ENCODE measurements at regions not wholly inside any gene's neighbourhood (a gene's known extent, or its start where the extent isn't known, plus 50 kb on each side); places are given as distances from the start of the nearest gene placed in this dataset.

DNA sequence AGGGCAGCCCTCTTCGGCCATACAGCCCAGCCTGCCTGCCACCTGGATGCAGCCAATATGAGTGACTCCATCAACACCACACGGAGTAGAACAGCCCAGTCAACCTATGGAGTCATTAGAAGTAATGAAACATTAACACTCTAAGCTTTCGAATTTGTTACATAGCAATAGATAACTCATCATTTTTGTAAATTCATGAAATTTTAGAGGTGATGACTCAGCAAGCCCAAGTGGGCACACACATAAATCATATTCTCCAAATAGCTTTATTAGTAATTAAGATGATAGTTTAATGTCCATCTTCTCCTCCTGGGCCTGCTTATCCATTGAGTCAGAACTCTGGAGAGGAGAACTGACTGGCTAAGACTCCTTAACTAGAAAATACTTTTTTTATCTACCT lies 335.0 kb upstream of the KCNH8 start:
- H3K36me3 Mint-ChIP-seq, result peaks cover 6% of the 10 kb centered on the region
- ATAC-seq, result no peak
- peaks cover 7% of the 10 kb centered on the region for H3K4me1 Mint-ChIP-seq
- H3K27ac Mint-ChIP-seq, result no peak overlapping the region
- DNase-seq, result no peak
- peaks cover 3% of the 10 kb centered on the region for H3K9me3 Mint-ChIP-seq (ENCODE audit: low read depth)
- H3K27me3 Mint-ChIP-seq, result no peaks in the 10 kb centered on the region
- CTCF ChIA-PET, result no interaction called here
- no peak overlapping the region for H3K4me3 Mint-ChIP-seq

DNA sequence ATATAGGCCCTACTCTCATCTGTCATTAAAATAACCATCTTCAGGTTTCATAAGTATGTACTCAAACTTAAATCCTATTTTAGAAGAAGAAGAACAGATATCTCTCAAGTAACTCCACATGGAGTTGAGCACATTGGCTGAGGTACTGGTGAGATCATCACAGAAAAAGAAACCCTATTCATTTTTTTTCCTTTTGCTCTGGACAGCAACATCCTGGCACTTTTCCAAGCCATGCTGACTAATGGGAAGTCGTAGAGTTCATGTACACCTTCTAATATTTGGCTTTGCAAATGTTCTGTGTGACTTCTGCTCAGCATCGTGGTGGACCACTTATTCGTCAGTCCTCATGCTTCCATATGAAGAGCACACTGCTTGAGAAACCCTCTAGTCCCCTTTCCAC lies 336.0 kb upstream of the KCNH8 start:
- ATAC-seq, result no peak
- H3K36me3 Mint-ChIP-seq, result peaks cover 1% of the 10 kb centered on the region
- peaks cover 7% of the 10 kb centered on the region for H3K4me1 Mint-ChIP-seq
- CTCF ChIA-PET, result no interaction called here
- H3K27ac Mint-ChIP-seq, result no peak overlapping the region
- H3K4me3 Mint-ChIP-seq, result no peak overlapping the region
- no peak for DNase-seq
- no peaks in the 10 kb centered on the region for H3K9me3 Mint-ChIP-seq (ENCODE audit: low read depth)
- no peaks in the 10 kb centered on the region for H3K27me3 Mint-ChIP-seq

DNA sequence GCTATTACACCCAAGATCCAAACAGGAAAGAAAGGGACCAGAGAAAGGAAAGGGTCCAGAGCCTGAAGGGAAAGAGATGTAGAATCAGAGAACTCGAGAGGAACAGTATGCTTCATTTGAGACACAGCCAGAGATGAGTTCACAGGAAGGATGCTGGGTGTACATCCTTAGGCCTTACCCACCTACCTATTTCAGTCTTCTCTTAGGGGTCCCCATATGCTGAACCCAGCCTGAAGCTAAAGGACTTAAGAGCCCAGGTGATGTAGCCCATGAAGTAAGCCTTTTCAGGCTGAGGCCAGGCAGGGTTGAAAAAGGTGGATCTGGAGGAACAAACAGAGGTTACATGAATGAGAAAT lies 338.0 kb upstream of the KCNH8 start:
- Mint-ChIP-seq H3K27ac (no peak overlapping the region), H3K4me3 (no peak overlapping the region), H3K27me3 (no peaks in the 10 kb centered on the region), H3K9me3 (ENCODE audit: low read depth) (no peaks in the 10 kb centered on the region), H3K36me3 (peaks cover 3% of the 10 kb centered on the region), H3K4me1 (peaks cover 7% of the 10 kb centered on the region)
- ATAC-seq, result no peak
- DNase-seq, result no peak
- CTCF ChIA-PET, result no interaction called here

DNA sequence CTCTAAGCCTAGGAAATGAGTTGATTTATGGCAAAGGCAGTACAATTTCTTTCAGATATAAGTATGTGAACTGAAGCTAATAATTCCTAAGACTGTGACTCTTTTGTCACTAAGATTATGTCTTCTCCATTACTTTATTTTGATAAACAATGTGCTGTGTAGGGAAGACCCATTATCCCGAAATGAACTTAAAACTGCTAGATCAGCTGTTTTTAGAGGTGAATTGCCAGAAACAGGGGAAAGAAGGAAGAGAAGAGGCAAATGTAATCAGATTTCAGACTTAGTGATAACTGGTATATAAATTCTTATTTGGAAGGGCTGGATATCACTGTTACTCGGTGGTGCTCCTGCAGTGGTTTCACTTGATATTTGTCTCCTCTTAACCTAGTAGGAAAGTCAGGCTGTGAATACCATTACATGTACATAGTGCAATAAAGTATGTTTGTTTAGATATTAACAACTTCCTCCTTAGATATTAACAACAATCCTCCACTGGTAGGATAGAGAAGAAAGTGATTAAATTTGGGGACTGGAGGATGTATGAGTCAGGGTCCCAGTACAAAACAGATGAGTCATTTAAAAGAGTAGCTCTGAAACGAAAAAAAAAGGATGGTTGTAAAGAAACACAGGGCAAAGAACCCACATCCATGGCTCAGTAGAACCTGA lies 338.5 kb upstream of the KCNH8 start:
- CTCF ChIA-PET, result no interaction called here
- DNase-seq (no peak), ATAC-seq (no peak)
- H3K27me3 Mint-ChIP-seq, result peaks cover 2% of the 10 kb centered on the region
- H3K36me3 Mint-ChIP-seq, result peaks cover 3% of the 10 kb centered on the region
- H3K4me3 Mint-ChIP-seq, result no peak overlapping the region
- peaks cover 2% of the 10 kb centered on the region for H3K9me3 Mint-ChIP-seq (ENCODE audit: low read depth)
- H3K4me1 Mint-ChIP-seq, result peaks cover 7% of the 10 kb centered on the region
- H3K27ac Mint-ChIP-seq, result no peak overlapping the region

DNA sequence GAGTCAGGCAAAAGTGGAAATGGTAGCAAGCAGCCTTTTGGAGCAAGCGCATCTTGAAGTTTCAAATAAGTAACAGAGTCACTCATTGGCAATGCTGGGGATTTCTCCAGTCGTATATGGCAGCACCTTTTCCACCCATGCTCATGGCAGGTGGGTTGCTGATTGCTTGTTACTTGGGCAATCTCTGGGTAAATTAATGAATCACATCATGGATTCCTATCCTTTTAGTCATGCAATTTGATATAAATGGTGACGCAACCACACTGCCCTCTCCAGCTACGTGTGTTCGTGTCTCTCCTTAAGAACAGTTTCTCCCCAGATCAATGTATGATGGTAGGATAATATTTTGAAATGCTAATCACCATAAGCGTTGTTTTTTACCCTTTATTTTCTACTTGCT lies 339.9 kb upstream of the KCNH8 start:
- peaks cover 3% of the 10 kb centered on the region for H3K9me3 Mint-ChIP-seq (ENCODE audit: low read depth)
- CTCF ChIA-PET, result no interaction called here
- DNase-seq (no peak), ATAC-seq (no peak)
- peaks cover 3% of the 10 kb centered on the region for H3K27me3 Mint-ChIP-seq
- H3K4me1 Mint-ChIP-seq, result peaks cover 7% of the 10 kb centered on the region
- H3K36me3 Mint-ChIP-seq, result peaks cover 3% of the 10 kb centered on the region
- no peak overlapping the region for H3K4me3 Mint-ChIP-seq
- no peak overlapping the region for H3K27ac Mint-ChIP-seq

DNA sequence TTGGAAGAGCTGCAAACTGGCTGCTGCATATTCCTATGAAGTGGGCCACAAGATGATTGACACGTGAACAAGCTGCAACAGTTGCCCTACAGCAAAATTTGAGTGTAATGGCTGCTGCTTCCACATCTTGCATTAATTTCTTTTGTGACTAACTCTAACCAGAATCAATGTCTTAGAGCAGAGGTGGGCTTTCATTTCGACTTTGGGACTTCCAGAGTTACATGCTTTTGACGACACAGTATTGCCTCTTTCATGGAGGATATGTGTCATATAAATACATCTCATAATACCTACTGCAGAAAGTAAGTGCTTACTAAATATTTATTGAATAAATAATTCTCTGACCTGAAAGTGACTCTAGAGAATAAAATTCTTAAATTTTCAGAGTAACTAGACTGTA lies 340.7 kb upstream of the KCNH8 start:
- H3K9me3 Mint-ChIP-seq (ENCODE audit: low read depth), result peaks cover 3% of the 10 kb centered on the region
- H3K4me3 Mint-ChIP-seq, result no peak overlapping the region
- CTCF ChIA-PET, result no interaction called here
- H3K27ac Mint-ChIP-seq, result no peak overlapping the region
- DNase-seq (no peak), ATAC-seq (no peak)
- peaks cover 3% of the 10 kb centered on the region for H3K27me3 Mint-ChIP-seq
- H3K4me1 Mint-ChIP-seq, result peaks cover 7% of the 10 kb centered on the region
- peaks cover 3% of the 10 kb centered on the region for H3K36me3 Mint-ChIP-seq

DNA sequence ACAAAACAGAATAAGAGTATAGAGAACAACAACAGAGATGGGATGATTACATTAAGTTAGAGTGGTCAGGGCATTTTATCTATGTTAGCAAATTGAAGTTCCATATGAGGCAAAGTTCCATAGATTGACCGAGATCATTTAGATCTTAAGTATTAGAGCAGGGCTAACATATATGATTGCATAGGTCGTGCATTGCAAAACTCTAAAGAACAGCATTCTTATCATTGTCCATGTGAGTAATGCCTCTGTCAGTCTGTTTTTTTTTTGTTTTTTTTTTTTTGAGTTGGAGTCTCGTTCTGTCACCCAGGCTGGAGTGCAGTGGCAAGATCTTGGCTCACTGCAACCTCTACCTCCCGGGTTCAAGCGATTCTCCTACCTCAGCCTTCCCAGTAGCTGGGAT lies 341.7 kb upstream of the KCNH8 start:
- no peak overlapping the region for H3K27ac Mint-ChIP-seq
- CTCF ChIA-PET, result no interaction called here
- H3K27me3 Mint-ChIP-seq, result peaks cover 4% of the 10 kb centered on the region
- peaks cover 3% of the 10 kb centered on the region for H3K9me3 Mint-ChIP-seq (ENCODE audit: low read depth)
- H3K4me3 Mint-ChIP-seq, result no peak overlapping the region
- H3K36me3 Mint-ChIP-seq, result peaks cover 3% of the 10 kb centered on the region
- no peak for ATAC-seq
- H3K4me1 Mint-ChIP-seq, result peaks cover 7% of the 10 kb centered on the region
- DNase-seq, result no peak

DNA sequence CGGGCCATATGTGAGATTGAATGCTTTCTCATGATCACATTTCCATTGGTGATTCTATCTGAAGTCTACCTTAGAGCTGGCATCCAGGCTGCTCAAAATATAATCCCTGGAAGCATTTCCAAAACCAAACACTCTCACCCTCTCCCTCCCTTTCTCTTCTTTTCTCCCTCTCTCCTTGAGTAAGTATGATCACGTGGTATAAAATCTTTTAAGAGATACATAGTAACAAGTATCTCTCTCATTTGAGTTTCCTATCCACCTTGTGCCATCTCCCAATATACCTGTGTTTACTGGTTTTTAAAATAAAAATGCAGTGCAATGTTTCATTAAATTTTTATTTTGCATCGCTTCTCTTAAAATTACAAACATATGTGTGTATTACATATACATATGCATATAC lies 350.9 kb upstream of the KCNH8 start:
- Mint-ChIP-seq H3K27ac (no peak overlapping the region), H3K9me3 (ENCODE audit: low read depth) (peaks cover 3% of the 10 kb centered on the region), H3K4me3 (no peak overlapping the region), H3K4me1 (peaks cover 1% of the 10 kb centered on the region), H3K27me3 (peaks cover 4% of the 10 kb centered on the region), H3K36me3 (no peaks in the 10 kb centered on the region)
- ATAC-seq (no peak), DNase-seq (no peak)
- CTCF ChIA-PET, result interaction anchor here (1.6 kb wide), 1 partner anchor 21 kb away, joined by 5 read pairs; no protein-coding TSS in a partner anchor

DNA sequence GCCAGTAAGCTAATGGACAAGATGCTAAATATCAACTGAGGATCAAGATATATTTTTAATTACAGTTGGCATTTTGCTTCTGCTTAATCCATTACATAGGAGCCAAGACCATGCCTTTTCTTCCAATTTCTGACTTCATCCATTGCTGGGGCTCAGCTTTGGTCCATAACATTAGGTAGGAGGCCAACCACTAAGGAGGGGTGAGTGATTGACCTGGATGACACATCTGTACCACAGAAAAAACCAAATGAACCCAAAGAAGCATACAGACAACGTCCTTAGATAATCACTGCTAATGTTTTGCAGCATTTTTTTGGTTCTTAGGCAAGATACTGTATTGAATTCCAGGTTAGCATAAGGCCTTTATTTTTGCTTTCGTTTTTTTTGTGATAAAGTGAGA lies 353.2 kb upstream of the KCNH8 start:
- CTCF ChIA-PET, result no interaction called here
- Mint-ChIP-seq H3K4me1 (peaks cover 3% of the 10 kb centered on the region), H3K27me3 (no peaks in the 10 kb centered on the region), H3K9me3 (ENCODE audit: low read depth) (peaks cover 3% of the 10 kb centered on the region), H3K27ac (no peak overlapping the region), H3K4me3 (no peak overlapping the region), H3K36me3 (no peaks in the 10 kb centered on the region)
- no peak for DNase-seq
- ATAC-seq, result no peak

DNA sequence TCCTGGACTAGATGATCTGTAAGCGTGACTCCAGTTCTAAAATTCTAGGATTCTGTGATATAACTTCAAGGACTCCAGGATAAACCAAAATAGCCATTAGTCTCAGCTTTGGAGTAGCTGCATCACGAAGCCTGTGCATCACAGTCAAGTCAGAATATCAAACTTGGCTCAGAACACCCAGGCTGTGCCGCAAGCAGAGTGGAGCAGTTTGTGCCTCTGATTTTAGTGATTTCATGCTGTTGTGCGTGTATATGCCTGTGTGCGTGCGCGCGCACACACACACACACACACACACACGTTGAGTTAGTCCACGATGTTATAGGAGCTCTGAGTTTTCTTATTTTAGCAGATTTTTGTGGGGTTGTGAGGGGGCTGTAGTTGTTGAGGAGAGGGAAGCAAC lies 356.6 kb upstream of the KCNH8 start:
- no peaks in the 10 kb centered on the region for H3K27me3 Mint-ChIP-seq
- H3K36me3 Mint-ChIP-seq, result no peaks in the 10 kb centered on the region
- CTCF ChIA-PET, result no interaction called here
- no peak overlapping the region for H3K4me3 Mint-ChIP-seq
- no peaks in the 10 kb centered on the region for H3K9me3 Mint-ChIP-seq (ENCODE audit: low read depth)
- ATAC-seq (no peak), DNase-seq (no peak)
- peaks cover 5% of the 10 kb centered on the region for H3K4me1 Mint-ChIP-seq
- no peak overlapping the region for H3K27ac Mint-ChIP-seq

DNA sequence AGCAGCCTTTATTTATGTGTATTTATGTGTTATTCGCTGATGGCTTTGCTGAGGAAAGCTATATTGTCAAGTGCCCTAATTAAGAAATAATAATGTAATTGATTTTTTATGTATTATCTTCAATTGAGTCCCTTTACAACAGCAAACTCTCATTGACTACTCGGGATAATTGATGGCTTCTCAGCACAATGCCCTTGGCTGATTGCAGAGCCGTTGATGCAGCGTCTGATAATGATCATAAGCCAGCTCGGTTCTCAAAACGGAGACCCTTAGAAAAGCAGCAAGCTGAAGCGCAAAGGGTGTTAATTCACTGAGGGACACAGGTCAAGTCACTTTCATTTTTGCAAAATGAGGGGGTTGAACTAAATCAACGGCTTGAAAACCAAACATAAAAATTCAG lies 357.1 kb upstream of the KCNH8 start:
- Mint-ChIP-seq H3K36me3 (no peaks in the 10 kb centered on the region), H3K4me1 (peaks cover 5% of the 10 kb centered on the region), H3K4me3 (no peak overlapping the region), H3K27ac (no peak overlapping the region), H3K9me3 (ENCODE audit: low read depth) (no peaks in the 10 kb centered on the region), H3K27me3 (no peaks in the 10 kb centered on the region)
- CTCF ChIA-PET, result interaction anchor here (1.9 to 2.0 kb wide), 2 partner anchors 28 to 37 kb away, joined by 5 to 6 read pairs; no protein-coding TSS in a partner anchor
- DNase-seq (no peak), ATAC-seq (no peak)

DNA sequence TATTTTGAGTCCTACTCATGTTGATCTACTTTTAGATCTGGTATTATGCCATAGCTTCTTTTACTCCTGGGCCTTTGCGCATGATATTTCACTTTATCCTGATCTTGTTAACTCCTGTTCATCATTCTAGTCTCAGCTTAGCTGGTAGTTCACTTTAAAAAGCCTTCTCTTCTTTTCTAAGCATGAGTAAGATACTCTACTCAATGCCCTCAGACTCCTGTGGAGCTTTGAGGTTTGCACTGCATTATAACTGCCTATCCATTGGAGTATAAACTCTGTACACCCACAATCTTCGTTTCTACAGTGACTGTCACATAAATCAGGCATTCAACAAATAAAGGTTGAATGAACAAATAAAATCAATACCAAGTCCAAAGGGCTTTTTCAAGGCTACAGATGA lies 357.9 kb upstream of the KCNH8 start:
- CTCF ChIA-PET, result interaction anchor here (1.9 to 2.0 kb wide), 2 partner anchors 29 to 38 kb away, joined by 5 to 6 read pairs; no protein-coding TSS in a partner anchor
- DNase-seq (no peak), ATAC-seq (peak; percentile 47)
- Mint-ChIP-seq H3K9me3 (ENCODE audit: low read depth) (no peaks in the 10 kb centered on the region), H3K36me3 (no peaks in the 10 kb centered on the region), H3K27me3 (no peaks in the 10 kb centered on the region), H3K27ac (no peak overlapping the region), H3K4me1 (peaks cover 5% of the 10 kb centered on the region), H3K4me3 (no peak overlapping the region)

DNA sequence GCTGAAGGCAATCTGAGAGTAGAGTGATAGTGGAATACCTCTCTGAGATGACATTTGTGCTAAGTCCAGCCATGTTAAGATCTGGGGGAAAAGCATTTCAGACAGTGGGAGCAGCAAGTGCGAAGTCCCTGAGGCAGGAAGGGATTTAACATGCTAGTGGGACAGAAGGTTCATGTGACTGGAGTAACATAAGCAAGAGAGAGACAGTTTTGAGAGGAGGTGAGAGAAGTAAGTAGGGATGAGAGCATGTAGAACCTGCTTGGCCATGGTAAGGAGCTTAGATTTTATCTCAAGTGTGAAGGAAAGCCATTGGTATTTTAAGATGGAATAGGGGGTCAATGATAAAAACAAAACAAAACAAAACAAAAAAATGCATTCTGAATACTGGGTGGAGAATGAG lies 358.6 kb upstream of the KCNH8 start:
- CTCF ChIA-PET, result interaction anchor here (1.9 to 2.0 kb wide), 2 partner anchors 29 to 38 kb away, joined by 5 to 6 read pairs; no protein-coding TSS in a partner anchor
- H3K27ac Mint-ChIP-seq, result no peak overlapping the region
- H3K9me3 Mint-ChIP-seq (ENCODE audit: low read depth), result no peaks in the 10 kb centered on the region
- H3K4me1 Mint-ChIP-seq, result peaks cover 4% of the 10 kb centered on the region
- H3K27me3 Mint-ChIP-seq, result no peaks in the 10 kb centered on the region
- DNase-seq (no peak), ATAC-seq (peak; percentile 37)
- no peak overlapping the region for H3K4me3 Mint-ChIP-seq
- H3K36me3 Mint-ChIP-seq, result no peaks in the 10 kb centered on the region

DNA sequence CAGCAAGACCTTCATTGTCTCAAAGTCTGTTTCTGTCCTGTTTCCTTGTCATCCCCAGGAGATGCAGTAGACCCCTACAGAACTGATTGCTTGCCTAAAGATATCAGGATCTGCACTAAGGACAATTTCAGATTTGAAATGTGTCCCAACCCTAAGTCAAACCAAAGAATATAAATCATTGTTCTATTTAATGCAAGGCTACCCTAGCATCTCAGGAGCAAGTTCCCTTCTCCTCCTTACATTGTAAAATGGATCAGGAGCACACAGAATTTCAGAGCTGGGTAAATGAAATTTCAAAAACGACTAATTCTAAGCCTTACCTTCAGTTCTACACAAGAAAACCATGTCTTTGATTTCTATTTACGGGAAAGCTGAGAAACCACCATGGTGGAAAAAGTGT lies 360.9 kb upstream of the KCNH8 start:
- Mint-ChIP-seq H3K36me3 (no peaks in the 10 kb centered on the region), H3K9me3 (ENCODE audit: low read depth) (no peaks in the 10 kb centered on the region), H3K27me3 (no peaks in the 10 kb centered on the region), H3K4me1 (peaks cover 4% of the 10 kb centered on the region), H3K27ac (no peak overlapping the region), H3K4me3 (no peak overlapping the region)
- ATAC-seq (no peak), DNase-seq (no peak)
- CTCF ChIA-PET, result no interaction called here
